GM06990 (cell line): ENCODE measurements at regions not wholly inside any gene's neighbourhood (a gene's known extent, or its start where the extent isn't known, plus 50 kb on each side); places are given as distances from the start of the nearest gene placed in this dataset.

Experiments
- DNase-seq: peaks from one replicate; pipeline ENCODE4 v3.0.0-alpha.2; 2011; ENCODE audit not compliant: insufficient read length; ENCODE audit errors: extremely low read depth
- H3K27me3 ChIP-seq: replicated peaks from 2 replicates; pipeline ENCODE4 v1.6.0; 2011; ENCODE audit warnings: low read length; ENCODE audit not compliant: control insufficient read depth, insufficient read depth
- H3K36me3 ChIP-seq: 2 replicates; pipeline ENCODE4 v1.5.1; 2011; ENCODE audit warnings: low read length; ENCODE audit not compliant: control insufficient read depth, insufficient read depth
- H3K4me3 ChIP-seq: replicated peaks from 2 replicates; pipeline ENCODE4 v1.5.1; 2011; ENCODE audit warnings: low read depth, mild to moderate bottlenecking, control low read depth, low read length
- CTCF ChIP-seq: IDR thresholded peaks from 2 replicates; pipeline ENCODE4 v1.5.1; 2011; ENCODE audit warnings: low read length, control low read depth, mild to moderate bottlenecking, inconsistent platforms; ENCODE audit not compliant: insufficient read depth, poor library complexity, severe bottlenecking

DNA sequence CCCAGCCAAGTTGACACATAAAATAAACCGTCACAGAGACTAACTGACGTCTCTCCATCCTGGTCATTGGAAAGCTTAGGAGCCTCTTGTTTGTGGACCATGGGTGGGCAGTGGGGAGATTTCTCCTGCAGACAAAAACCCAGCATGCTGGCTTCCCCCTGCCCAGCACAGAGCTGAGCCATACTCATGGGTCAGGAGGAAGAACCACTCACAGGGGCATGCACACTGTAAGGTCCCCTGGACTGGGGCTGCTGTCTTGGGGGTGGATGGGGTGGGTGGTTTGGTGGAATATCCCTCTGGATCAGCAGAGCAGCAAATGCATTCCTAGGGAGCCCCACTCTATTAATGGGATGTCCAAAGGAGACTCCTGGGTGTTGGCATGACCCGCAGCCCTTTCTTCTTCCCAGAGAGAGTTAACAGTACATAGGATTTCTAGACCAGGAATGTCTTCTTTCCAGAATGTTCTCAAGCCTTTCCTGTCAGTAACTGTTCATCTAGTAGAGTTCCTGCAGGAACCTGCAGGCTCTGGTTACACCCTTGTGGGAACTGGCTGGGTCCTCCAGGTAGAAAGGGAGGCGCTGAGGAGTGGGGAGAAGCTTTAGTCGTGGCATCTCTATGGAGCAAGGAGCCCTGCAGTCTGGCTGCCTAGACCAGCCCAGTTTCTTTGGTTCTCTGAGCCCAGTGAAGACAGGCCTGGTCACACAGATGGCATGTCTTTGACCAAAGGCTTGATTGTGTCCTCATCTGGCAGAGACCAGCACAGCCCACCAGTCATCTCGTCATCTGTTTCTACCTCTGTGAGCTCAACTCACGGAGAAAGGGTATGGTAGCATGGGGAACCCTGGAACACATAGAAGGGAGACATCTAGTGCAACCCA, 73.4 kb upstream of the PRR23C start:
- DNase-seq, result no peak
- no peak for TF ChIP-seq CTCF
- no peaks in the 10 kb centered on the region; the same call in 1 of the 2 replicates for H3K27me3 ChIP-seq
- H3K4me3 ChIP-seq, result no peak overlapping the region
- no peaks in the 10 kb centered on the region for H3K36me3 ChIP-seq

- no peak for DNase-seq
- TF ChIP-seq CTCF, result no peak
- H3K27me3 ChIP-seq, result no peaks in the 10 kb centered on the region; the same call in 1 of the 2 replicates
- no peaks in the 10 kb centered on the region for H3K36me3 ChIP-seq
- no peak overlapping the region for H3K4me3 ChIP-seq
Measured at GRCh38 chr3:139118835-139119234, 74.1 kb upstream of the PRR23C start.

DNA sequence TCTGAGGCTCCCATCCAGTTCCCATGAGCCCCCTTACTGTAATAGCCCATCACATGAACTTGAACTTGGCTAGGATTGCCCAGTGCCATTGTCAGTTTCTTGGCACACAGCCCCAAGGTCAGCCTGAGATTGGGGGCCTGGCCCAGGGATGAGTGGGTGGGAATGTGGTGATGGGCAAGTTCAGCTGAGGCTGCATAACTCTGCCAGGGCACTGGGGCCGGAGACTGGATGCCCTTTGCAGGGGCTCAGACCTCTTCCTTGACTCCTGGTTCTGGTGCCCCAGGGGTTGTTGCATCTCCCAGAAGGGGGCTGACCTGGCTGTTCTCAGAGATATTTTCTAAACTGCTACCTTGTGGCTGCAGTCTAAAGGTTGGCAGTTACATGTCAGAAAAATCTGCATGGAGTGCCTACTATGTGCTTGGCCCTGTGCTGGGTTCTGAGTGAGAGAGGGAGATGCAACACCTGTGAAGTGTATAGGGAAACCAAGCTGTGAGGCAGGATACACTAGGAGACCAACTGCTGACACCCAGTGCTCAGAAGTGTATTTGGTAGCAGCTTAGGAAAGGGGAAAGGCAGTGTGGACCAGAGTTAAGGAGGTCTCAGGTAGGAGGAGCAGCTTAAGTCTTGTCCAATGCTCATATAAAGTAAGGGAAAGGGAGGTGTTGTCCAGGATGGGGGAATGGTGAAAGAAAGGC, 74.8 kb upstream of the PRR23C start:
- H3K36me3 ChIP-seq, result no peaks in the 10 kb centered on the region
- H3K4me3 ChIP-seq, result no peak overlapping the region
- no peak for DNase-seq
- H3K27me3 ChIP-seq, result no peaks in the 10 kb centered on the region; the same call in none of the 2 replicates
- no peak for TF ChIP-seq CTCF

- no peaks in the 10 kb centered on the region; the same call in none of the 2 replicates for H3K27me3 ChIP-seq
- H3K36me3 ChIP-seq, result no peaks in the 10 kb centered on the region
- no peak for TF ChIP-seq CTCF
- no peak overlapping the region for H3K4me3 ChIP-seq
- DNase-seq, result no peak
Measured at GRCh38 chr3:139120086-139121056, 75.7 kb upstream of the PRR23C start.

GRCh38 chr3:139121513-139122220, 77.0 kb upstream of the PRR23C start:
- Histone ChIP-seq H3K27me3 (no peaks in the 10 kb centered on the region; the same call in none of the 2 replicates), H3K36me3 (no peaks in the 10 kb centered on the region), H3K4me3 (no peak overlapping the region)
- no peak for DNase-seq
- no peak for TF ChIP-seq CTCF
